RWPE2 (cell line): ENCODE measurements at regions not wholly inside any gene's neighbourhood (a gene's known extent, or its start where the extent isn't known, plus 50 kb on each side); places are given as distances from the start of the nearest gene placed in this dataset.
"Not testable (repeated sequence)": the region's sequence is repeated elsewhere in the genome, so short reads cannot be mapped to it uniquely, and the experiment has no call there.

ENCODE experiments used
- ATAC-seq: fragments of 200-7000 bp; cut with Tn5 transposase; 3 replicates; pipeline ENCODE4 v1.9.1; 2021; ENCODE audit warnings: low read depth
- DNase-seq: peaks from one replicate; pipeline ENCODE4 v3.0.0-alpha.2; 2020; ENCODE audit warnings: low spot score
- H3K27ac ChIP-seq: fragments of 450-650 bp; 2 replicates; pipeline ENCODE4 v1.5.1; 2017; ENCODE audit warnings: mild to moderate bottlenecking; ENCODE audit not compliant: poor library complexity, severe bottlenecking
- H3K27me3 ChIP-seq: fragments of 250-450 bp; sonication (Bioruptor Pico); 2 replicates; pipeline ENCODE4 v1.5.1; 2021; ENCODE audit warnings: mild to moderate bottlenecking, moderate library complexity; ENCODE audit not compliant: insufficient read depth, poor library complexity, severe bottlenecking
- H3K36me3 ChIP-seq: fragments of 250-450 bp; sonication (Bioruptor Pico); 2 replicates; pipeline ENCODE4 v1.5.1; 2020; ENCODE audit warnings: low read depth, mild to moderate bottlenecking, moderate library complexity
- H3K4me1 ChIP-seq: fragments of 250-450 bp; sonication (Bioruptor Pico); 2 replicates; pipeline ENCODE4 v1.5.1; 2021; ENCODE audit warnings: mild to moderate bottlenecking, moderate library complexity; ENCODE audit not compliant: insufficient read depth, poor library complexity, severe bottlenecking
- H3K4me3 ChIP-seq: fragments of 250-450 bp; sonication (Bioruptor Pico); 2 replicates; pipeline ENCODE4 v1.5.1; 2021; ENCODE audit warnings: mild to moderate bottlenecking, moderate library complexity; ENCODE audit not compliant: severe bottlenecking
- H3K9me3 ChIP-seq: fragments of 250-450 bp; sonication (Bioruptor Pico); 2 replicates; pipeline ENCODE4 v1.5.1; 2021; ENCODE audit warnings: mild to moderate bottlenecking, moderate library complexity; ENCODE audit not compliant: severe bottlenecking
- CTCF ChIP-seq: fragments of 450-650 bp; IDR thresholded peaks from one replicate; pipeline ENCODE4 v1.5.1; 2017; ENCODE audit warnings: mild to moderate bottlenecking, moderate library complexity; ENCODE audit not compliant: poor library complexity, severe bottlenecking

GRCh38 chr7:153747969-153748368 lies 304.2 kb upstream of the DPP6 start:
- not testable (repeated sequence) for H3K27ac ChIP-seq, H3K27me3 ChIP-seq, ATAC-seq, H3K9me3 ChIP-seq, DNase-seq, H3K36me3 ChIP-seq, H3K4me1 ChIP-seq, H3K4me3 ChIP-seq

GRCh38 chr7:153748885-153749284 lies 303.3 kb upstream of the DPP6 start:
- H3K36me3 ChIP-seq, H3K4me1 ChIP-seq, H3K9me3 ChIP-seq, H3K27me3 ChIP-seq, ATAC-seq, H3K4me3 ChIP-seq, H3K27ac ChIP-seq, DNase-seq: not testable (repeated sequence)

- not testable (repeated sequence) for H3K4me1 ChIP-seq, H3K27me3 ChIP-seq, H3K27ac ChIP-seq, H3K36me3 ChIP-seq, H3K4me3 ChIP-seq, DNase-seq, H3K9me3 ChIP-seq, ATAC-seq
Observed at GRCh38 chr7:153765869-153766268, 286.3 kb upstream of the DPP6 start.

GRCh38 chr7:153766926-153767325 lies 285.3 kb upstream of the DPP6 start:
- not testable (repeated sequence) for H3K27me3 ChIP-seq, H3K9me3 ChIP-seq, H3K27ac ChIP-seq, H3K4me3 ChIP-seq, H3K36me3 ChIP-seq, ATAC-seq, DNase-seq, H3K4me1 ChIP-seq

- no peak for ATAC-seq
- no peaks in the 10 kb centered on the region for H3K36me3 ChIP-seq
Observed at GRCh38 chr7:153772966-153773365, 279.2 kb upstream of the DPP6 start.

GRCh38 chr7:153776940-153777339 lies 275.3 kb upstream of the DPP6 start:
- H3K27ac ChIP-seq, ATAC-seq, H3K27me3 ChIP-seq, H3K9me3 ChIP-seq, H3K36me3 ChIP-seq, H3K4me1 ChIP-seq, DNase-seq, H3K4me3 ChIP-seq: not testable (repeated sequence)

More at GRCh38 chr7:153772966-153773365, 279.2 kb upstream of the DPP6 start:
- Histone ChIP-seq H3K27ac (no peak overlapping the region), H3K4me3 (no peak overlapping the region), H3K27me3 (no peaks in the 10 kb centered on the region), H3K9me3 (no peaks in the 10 kb centered on the region), H3K4me1 (no peaks in the 10 kb centered on the region)
- no peak for TF ChIP-seq CTCF
- DNase-seq = no peak

- H3K9me3 ChIP-seq, H3K36me3 ChIP-seq, H3K4me3 ChIP-seq, ATAC-seq, H3K27ac ChIP-seq, DNase-seq, H3K27me3 ChIP-seq, H3K4me1 ChIP-seq: not testable (repeated sequence)
Observed at GRCh38 chr7:153797363-153797762, 254.8 kb upstream of the DPP6 start.

GRCh38 chr7:153808117-153808516 lies 244.1 kb upstream of the DPP6 start:
- no peak overlapping the region for H3K4me3 ChIP-seq
- no peak overlapping the region for H3K27ac ChIP-seq
- no peaks in the 10 kb centered on the region for H3K27me3 ChIP-seq
- H3K4me1 ChIP-seq = no peaks in the 10 kb centered on the region
- ATAC-seq = no peak
- no peaks in the 10 kb centered on the region for H3K36me3 ChIP-seq
- no peaks in the 10 kb centered on the region for H3K9me3 ChIP-seq
- TF ChIP-seq CTCF = no peak
- DNase-seq = no peak
